ENCODE measurements at regions not wholly inside any gene's neighbourhood (a gene's known extent, or its start where the extent isn't known, plus 50 kb on each side); places are given as distances from the start of the nearest gene placed in this dataset.

GRCh38 chr12:111192647-111193046, 176.2 kb downstream of the PHETA1 start:
- H3K4me3 ChIP-seq (ENCODE audit: low read length), result no peak overlapping the region
- H3K9ac ChIP-seq (ENCODE audit: low read length), result no peak overlapping the region
- H3K9me2 ChIP-seq (ENCODE audit: insufficient read depth, low read length), result no peaks in the 10 kb centered on the region
- no peaks in the 10 kb centered on the region for H3K36me3 ChIP-seq (ENCODE audit: insufficient read depth, low read length)
- H3K4me2 ChIP-seq (ENCODE audit: low read length), result no peak overlapping the region
- no peak overlapping the region for H2AFZ ChIP-seq (ENCODE audit: low read depth, low read length)
- H3K27me3 ChIP-seq (ENCODE audit: insufficient read depth, low read depth, low read length), result no peaks in the 10 kb centered on the region
- peaks cover 6% of the 10 kb centered on the region for H3K9me3 ChIP-seq (ENCODE audit: low read length)
- no peaks in the 10 kb centered on the region for H4K20me1 ChIP-seq (ENCODE audit: insufficient read depth)
- no peak overlapping the region for H3K27ac ChIP-seq (ENCODE audit: low read length)
- H3F3A ChIP-seq (ENCODE audit: insufficient read depth, low read length, poor library complexity, severe bottlenecking), result no peaks in the 10 kb centered on the region
- no peaks in the 10 kb centered on the region for H3K79me2 ChIP-seq (replicated peaks; ENCODE audit: insufficient read depth, low read length)
- TF ChIP-seq TAF1 (IDR thresholded peaks at IDR 0.05; ENCODE audit: low read depth), result no peak
- TF ChIP-seq SMC3 (conservative IDR thresholded peaks at IDR 0.05; ENCODE audit: poor library complexity), result no peak
- no peak for TF ChIP-seq MXI1 (conservative IDR thresholded peaks at IDR 0.05; ENCODE audit: poor library complexity, severe bottlenecking)
- TF ChIP-seq REST (IDR thresholded peaks at IDR 0.05; ENCODE audit: borderline replicate concordance), result no peak
- no peak for TF ChIP-seq POLR2AphosphoS5 (IDR thresholded peaks at IDR 0.05)
- TF ChIP-seq, protein P1, sequence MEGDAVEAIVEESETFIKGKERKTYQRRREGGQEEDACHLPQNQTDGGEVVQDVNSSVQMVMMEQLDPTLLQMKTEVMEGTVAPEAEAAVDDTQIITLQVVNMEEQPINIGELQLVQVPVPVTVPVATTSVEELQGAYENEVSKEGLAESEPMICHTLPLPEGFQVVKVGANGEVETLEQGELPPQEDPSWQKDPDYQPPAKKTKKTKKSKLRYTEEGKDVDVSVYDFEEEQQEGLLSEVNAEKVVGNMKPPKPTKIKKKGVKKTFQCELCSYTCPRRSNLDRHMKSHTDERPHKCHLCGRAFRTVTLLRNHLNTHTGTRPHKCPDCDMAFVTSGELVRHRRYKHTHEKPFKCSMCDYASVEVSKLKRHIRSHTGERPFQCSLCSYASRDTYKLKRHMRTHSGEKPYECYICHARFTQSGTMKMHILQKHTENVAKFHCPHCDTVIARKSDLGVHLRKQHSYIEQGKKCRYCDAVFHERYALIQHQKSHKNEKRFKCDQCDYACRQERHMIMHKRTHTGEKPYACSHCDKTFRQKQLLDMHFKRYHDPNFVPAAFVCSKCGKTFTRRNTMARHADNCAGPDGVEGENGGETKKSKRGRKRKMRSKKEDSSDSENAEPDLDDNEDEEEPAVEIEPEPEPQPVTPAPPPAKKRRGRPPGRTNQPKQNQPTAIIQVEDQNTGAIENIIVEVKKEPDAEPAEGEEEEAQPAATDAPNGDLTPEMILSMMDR (IDR thresholded peaks at IDR 0.05; ENCODE audit: poor library complexity, severe bottlenecking), result no peak
- no peak for TF ChIP-seq EP300 (conservative IDR thresholded peaks at IDR 0.05; ENCODE audit: poor library complexity, severe bottlenecking)
- TF ChIP-seq EZH2 (IDR thresholded peaks at IDR 0.05; ENCODE audit: borderline replicate concordance, insufficient read depth, low read length, poor library complexity, severe bottlenecking), result no peak
- TF ChIP-seq RAD21 (conservative IDR thresholded peaks at IDR 0.05), result no peak

GRCh38 chr12:111190741-111191526, 178.0 kb downstream of the PHETA1 start:
- Histone ChIP-seq H3K4me3 (ENCODE audit: low read length) (no peak overlapping the region), H3K9me2 (ENCODE audit: insufficient read depth, low read length) (no peaks in the 10 kb centered on the region), H3K9me3 (ENCODE audit: low read length) (peaks cover 6% of the 10 kb centered on the region), H2AFZ (ENCODE audit: low read depth, low read length) (no peak overlapping the region), H3K9ac (ENCODE audit: low read length) (no peak overlapping the region), H3K36me3 (ENCODE audit: insufficient read depth, low read length) (no peaks in the 10 kb centered on the region), H3K4me2 (ENCODE audit: low read length) (no peak overlapping the region), H3K27me3 (ENCODE audit: insufficient read depth, low read depth, low read length) (no peaks in the 10 kb centered on the region), H4K20me1 (ENCODE audit: insufficient read depth) (no peaks in the 10 kb centered on the region), H3K79me2 (replicated peaks; ENCODE audit: insufficient read depth, low read length) (no peaks in the 10 kb centered on the region), H3K27ac (ENCODE audit: low read length) (no peak overlapping the region), H3F3A (ENCODE audit: insufficient read depth, low read length, poor library complexity, severe bottlenecking) (no peaks in the 10 kb centered on the region)
- TF ChIP-seq, protein P1 (IDR thresholded peaks at IDR 0.05; ENCODE audit: poor library complexity, severe bottlenecking), result no peak
- TF ChIP-seq EP300 (conservative IDR thresholded peaks at IDR 0.05; ENCODE audit: poor library complexity, severe bottlenecking) (no peak), REST (IDR thresholded peaks at IDR 0.05; ENCODE audit: borderline replicate concordance) (no peak), RAD21 (conservative IDR thresholded peaks at IDR 0.05) (no peak), POLR2AphosphoS5 (IDR thresholded peaks at IDR 0.05) (no peak), EZH2 (IDR thresholded peaks at IDR 0.05; ENCODE audit: borderline replicate concordance, insufficient read depth, low read length, poor library complexity, severe bottlenecking) (no peak), SMC3 (conservative IDR thresholded peaks at IDR 0.05; ENCODE audit: poor library complexity) (no peak), MXI1 (conservative IDR thresholded peaks at IDR 0.05; ENCODE audit: poor library complexity, severe bottlenecking) (no peak), TAF1 (IDR thresholded peaks at IDR 0.05; ENCODE audit: low read depth) (no peak)
